ENCODE measurements at regions not wholly inside any gene's neighbourhood (a gene's known extent, or its start where the extent isn't known, plus 50 kb on each side); places are given as distances from the start of the nearest gene placed in this dataset.
A peak's percentile ranks its signal among the peaks of the same experiment; 100 is the strongest.
"Not testable (repeated sequence)": the region's sequence is repeated elsewhere in the genome, so short reads cannot be mapped to it uniquely, and the experiment has no call there.

DNA sequence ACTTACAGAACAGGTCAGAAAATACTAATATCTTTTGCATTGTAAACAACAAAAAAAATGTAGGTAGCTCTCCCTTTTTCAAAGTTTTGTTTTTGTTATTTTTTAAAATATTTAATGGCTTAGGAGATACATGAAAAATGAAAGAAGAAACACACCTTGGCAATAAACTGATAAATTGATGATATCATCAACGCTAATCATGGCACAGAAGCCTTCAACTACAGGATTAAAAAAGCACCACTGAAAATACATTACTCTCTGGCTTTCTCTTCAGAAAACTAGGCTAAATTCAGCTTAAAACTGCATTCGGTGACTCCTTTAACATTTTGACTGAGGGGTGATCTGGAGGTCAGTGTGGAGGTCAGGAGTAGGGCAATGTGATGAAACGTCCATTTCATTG, 1018.8 kb upstream of the FANCL start:
- DNase-seq: no peak

DNA sequence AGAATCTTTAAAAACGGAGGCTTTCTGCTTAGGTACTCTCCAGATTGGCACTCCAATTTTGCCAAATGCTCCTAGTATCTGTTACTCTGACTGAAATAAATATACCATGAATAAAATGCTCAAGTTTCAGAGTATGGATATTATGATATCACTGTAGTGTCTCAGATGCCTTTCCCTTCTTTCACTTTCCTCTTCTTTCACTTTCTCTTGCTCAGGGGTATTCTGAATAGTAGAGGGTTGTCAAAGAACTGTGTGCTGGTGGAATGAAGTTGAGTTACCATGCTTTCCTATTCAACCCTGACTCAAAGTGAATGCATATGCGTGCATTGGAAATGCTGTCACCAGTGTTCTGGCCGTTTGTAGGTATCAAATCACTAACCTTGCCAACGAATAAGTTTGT, 1015.2 kb upstream of the FANCL start:
- no peak for DNase-seq

DNA sequence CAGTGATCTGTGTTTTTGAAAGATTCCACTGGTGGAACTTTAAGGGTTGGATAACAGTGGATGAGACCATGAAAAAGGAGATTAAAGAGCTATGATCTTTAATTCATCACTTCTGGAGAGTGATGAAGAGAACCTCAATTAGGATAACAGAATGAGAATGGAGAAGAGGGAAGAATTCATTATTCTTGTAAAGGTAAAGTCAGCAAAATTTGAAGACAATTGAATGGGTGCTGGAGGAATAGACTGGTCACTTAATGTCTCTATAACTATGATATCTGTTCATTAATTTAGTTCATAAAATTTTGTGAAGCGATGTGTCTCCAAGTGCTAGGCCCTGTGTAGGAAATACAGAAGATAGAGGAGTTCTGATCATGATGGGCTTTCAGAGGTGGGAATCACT, 1013.2 kb upstream of the FANCL start:
- no peak for DNase-seq

DNA sequence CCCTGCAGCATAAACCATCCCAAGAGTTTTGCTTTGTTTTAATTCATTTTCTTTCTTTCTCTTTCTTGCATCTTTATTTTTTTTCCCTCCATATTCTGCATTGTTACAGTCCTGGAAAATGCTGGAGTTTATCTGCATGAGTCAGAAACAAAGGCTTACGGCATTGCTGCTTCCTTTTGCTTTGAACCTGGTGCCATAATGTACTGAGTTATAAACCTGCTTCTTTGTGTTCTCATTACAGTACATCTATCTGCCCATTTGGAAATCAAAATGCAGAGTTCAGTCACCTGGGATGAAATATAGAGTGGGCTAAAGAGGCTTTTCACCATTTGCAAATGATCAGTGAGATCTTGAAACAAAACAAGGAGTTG, 1009.2 kb upstream of the FANCL start:
- DNase-seq: peak in 1 of 3 donors; percentile 1

DNA sequence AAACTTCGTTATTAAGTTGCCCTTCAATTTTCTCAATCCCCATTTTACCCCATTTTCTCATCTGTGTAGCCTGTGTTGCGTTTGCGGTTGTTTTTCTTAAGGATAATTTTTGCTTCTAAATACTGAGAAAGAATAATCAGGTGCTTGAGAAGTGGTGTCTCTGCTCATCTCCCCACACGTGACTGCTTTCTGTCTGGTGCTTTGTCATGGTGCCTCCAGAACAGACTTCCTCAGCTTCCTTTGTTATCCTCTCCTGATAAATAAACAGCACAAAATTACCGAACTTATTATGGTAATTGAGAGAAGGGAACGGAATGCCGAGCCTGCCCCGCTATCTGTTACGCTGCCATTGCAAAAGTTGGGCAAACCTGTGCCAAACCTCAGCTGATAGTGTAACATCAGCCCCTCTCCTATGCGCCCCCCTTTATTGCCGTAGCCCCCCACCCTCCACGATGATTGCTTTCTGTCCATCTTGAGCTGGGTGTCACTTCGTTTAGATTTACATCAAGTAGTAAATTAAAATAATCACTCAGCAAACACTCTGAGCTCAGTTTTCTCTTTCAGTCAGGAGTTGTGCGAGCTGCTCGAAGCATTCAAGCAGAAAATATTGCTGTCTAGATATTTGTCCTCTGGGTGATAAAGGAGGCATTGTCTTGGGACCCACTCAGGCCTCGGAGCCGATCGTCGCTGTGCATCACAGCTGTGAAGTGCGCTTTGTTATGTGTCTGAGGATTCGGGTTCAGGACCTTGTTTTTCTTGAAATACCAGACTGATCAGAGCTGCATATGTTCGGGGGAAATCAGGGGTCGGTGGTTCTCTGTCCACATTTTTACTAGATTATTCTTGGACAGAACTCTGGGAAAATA, 1008.5 kb upstream of the FANCL start:
- no peak for DNase-seq

DNA sequence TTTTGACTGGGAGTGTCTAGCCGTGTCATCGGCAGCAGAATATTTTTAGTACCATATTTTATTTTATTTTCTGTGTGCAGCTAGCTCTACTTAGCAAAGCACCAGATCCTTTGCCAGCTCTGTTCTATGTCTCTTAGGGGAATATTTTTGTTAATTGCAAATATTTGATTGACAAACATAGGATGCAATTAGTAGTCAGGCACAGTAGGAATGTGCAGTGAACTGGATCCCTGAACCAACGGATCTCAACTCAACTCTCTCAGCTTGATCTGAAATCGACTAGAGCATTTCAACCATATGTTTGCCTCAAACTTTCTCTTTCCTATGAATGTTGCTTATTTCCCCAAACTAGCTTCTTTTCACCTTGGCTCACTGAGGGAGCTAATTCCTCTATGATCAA, 998.0 kb upstream of the FANCL start:
- DNase-seq: no peak

DNA sequence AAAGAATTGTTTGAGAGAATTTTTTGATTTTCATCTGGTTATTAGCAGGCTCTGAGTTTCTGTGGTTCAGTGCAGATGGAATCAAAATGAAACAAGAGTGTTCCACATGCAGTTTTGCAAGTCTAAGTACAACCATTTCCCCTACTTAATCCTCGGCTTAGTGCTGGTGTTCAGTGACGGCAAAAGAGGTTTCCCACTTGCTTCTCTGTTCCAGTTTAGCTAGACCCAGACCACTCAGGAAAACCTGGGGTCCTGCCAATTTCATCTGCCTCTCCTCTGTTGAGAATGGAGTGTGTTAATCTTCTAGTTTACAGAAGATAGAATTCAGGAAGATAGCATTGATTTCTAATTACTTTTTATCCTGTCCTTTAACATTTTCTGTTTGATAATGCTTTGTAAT, 996.2 kb upstream of the FANCL start:
- DNase-seq: no peak

DNA sequence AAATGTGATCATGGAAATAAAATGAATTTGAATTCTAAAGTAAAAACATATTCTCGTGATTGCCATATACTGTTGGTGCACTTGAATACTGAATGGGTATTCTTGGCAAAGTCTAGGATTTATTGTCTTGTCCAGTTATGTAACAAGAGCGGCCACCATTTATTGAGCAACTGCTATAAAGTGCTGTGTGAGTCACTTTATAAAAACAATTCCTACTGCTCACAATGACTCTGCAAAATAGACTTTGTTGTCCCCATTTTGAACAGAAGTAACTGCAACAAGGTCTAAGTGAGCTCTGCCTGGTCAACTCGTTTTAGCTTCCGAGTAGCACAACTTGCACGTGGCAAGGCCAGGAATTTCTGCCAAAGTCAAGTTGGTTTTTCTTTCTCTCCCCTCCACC, 995.6 kb upstream of the FANCL start:
- DNase-seq: no peak

DNA sequence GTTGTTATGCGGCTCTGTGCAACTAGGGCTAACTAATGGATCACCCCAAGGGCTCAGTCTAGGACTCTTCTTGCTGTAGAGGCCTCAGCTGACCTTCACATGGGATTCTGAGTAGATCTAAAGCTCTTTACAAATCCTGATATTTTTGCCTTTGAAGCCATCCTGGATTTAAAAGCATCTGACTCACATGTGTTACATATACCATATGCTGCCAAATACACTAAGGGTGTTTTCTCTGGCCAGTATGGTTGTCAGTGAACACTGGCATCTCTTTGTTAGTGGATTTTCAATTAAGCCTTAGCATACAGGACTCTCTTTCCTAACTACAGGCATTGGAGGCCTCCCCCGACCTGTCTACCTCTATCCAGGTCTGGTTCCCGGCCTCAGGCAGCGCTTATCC, 992.8 kb upstream of the FANCL start:
- no peak for DNase-seq

DNA sequence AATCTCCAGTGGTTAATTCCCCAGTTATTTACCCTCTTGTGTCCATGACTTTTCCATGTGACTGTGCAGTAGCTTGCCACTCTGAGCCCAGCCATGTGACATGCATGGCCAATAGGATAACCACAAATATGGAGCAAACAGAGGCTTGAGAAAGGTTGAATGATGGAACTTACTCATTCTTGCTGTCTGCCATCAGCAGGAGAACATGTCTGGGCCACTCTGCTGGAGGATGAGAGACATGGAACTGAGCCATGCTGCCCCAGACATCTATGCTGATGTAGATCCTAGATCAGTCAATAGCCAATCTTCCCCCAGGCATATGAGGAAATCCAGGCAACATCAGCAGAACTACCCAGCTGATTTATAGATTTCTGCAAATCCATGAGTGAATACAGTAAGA, 992.3 kb upstream of the FANCL start:
- no peak for DNase-seq

DNA sequence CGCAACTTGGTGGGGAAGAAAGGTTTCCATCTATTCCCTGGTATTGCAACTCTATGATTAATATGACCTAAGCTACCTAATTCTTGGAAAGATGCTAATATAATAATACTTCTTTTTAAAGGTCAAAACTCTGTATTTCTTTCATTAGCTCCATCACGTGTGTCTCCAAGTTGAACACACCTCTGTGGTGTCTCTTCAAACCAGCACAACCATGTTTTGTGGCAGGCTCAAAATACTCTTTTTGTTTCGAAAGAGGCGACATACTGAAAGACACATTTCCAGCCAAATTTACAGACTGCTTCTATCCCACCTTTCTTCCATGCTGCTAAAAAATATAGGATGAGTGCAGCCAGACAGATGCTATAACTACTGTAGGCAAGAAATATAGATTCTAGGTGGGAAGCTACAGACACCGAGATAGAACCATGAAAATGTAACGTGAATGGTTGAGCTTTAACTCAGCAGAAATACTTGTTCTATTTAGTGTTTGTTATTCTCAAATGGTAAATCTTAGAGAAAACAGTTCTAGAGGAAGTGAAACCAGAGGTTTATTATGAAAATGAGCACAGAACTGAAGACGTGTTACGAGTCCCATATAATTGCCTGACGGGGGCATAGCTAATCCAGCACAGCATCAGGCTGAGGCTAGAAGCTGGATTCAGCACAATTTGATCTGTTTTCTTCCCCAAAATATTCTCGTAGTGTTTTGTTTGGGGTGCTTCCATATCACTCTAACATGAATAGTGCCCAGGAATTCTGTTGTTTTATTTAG, 991.5 kb upstream of the FANCL start:
- no peak for DNase-seq

DNA sequence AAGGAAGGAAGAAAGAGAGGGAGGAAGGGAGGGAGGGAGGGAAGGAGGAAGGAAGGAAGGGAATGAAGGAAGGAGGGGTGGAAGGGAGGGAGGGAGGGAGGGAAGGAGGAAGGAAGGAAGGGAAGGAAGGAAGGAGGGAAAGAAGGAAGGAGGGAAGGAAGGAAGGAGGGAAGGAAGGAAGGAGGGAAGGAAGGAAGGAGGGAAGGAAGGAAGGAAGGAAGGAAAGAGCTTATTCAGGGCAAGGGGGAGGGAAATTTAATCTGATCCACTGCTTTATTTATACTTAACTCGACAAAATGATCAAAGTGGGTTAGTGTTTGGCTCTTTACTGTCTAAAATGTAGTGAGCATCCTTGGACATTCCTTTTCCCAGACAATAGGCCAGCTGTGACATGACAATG, 985.2 kb upstream of the FANCL start:
- DNase-seq: not testable (repeated sequence)

DNA sequence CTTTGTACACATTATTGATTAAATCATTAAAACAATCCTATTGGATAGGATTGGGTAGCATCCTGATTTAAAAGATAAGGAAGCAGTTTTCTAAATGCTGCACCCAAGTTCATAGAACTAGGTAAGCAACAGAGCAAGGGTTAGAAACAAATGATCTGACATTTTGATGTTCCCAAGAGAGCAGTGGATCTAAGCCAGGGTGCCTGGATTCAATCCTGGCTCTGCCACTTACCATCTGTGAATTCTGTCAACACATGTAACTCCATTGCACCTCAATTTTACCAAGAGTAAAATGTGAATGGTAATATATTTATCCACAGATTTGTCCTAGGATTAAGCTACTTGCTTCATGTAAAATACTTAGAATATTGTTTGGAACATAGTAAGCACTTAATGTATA, 982.6 kb upstream of the FANCL start:
- no peak for DNase-seq

DNA sequence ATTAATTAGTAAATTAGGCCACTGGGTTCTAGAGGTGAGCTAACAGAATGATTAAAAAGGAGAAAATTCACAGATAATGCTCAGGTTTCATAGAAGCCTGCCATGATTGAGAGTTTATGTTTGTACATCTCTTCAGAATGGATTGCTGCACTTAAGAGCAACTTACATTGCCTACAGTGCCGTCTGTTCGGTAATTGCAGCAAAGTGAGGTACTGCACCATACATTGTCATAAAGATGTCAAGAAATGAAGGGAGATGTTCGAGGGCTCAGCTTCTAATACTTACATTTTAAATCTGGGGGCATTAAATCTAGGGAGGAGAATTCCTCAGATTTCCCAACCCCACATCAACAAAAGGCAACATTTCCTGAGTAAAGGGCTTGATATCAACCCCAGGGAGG, 976.2 kb upstream of the FANCL start:
- no peak for DNase-seq

DNA sequence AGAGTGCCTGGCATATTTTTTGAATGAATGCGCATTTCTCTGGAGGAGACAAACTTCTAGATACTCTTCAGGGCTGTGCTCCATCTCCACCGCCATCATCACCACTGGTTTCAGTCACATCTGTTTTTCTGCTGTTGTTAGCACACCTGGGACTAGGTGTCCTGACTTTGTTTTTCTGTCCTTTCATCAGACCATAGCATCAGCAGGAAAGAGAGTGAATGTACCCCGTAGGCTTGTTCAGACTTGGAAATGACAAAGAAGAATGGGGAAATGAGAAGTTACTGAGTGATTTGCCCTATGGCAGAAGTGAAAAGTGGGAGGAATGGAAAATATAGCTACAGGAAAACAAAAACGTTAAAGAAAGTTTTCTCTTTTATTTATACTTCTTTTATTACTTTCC, 965.2 kb upstream of the FANCL start:
- DNase-seq: no peak

DNA sequence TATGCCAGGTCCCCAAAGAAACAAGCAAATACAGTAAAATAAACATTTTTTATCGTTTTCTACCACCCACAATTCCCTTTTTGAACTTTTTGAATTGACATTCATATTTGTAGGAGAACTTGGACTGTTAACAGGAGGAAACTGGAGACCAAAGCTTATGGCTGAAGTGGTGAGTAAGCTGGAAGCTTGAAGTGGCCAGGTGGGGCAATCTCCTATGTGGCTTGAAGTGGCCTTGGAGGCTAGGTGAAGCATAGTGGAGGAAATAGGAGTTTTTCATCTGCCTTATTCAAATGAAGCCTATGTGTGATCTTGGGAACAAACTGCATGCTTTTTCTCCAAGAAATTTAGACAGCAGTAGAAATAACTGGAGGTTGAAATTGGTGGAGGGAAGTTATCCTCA, 962.9 kb upstream of the FANCL start:
- DNase-seq: no peak

DNA sequence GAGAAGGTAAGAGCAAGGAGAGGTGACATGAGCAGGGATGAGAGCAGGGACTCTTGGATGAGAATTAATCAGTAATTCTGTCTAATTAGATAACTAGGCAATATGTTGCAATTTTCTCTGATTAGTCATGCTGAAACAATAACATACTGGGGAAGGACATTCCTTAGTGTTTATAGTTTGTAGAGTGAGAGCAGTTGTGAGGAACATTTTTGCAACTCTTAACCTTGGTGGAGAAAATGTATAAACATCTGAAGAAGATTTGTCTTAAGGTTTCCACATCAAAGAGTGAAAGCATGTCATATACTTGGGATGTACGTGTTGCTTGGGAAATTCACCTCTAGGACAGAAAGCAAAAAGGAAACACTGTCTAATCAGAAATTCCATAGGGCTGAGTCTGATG, 955.4 kb upstream of the FANCL start:
- DNase-seq: no peak

DNA sequence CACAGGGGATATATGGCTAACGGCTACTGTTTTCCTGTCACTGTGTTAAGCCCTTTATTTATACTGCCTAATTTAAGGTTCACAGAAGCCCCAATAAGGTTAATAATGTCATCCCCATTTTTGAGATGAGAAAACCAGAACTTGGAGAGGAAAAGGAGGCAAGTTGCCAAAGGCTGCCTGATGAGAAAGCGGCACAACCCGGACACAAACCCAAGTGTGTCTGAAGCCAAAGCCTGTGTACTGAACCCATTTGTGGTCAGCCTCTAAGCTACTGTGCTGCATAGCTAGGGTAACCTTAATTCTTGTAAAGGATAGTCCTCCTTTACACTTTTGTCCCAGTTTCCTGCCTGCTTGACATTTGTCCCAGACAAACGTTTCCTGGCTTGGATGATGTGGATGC, 954.7 kb upstream of the FANCL start:
- no peak for DNase-seq

DNA sequence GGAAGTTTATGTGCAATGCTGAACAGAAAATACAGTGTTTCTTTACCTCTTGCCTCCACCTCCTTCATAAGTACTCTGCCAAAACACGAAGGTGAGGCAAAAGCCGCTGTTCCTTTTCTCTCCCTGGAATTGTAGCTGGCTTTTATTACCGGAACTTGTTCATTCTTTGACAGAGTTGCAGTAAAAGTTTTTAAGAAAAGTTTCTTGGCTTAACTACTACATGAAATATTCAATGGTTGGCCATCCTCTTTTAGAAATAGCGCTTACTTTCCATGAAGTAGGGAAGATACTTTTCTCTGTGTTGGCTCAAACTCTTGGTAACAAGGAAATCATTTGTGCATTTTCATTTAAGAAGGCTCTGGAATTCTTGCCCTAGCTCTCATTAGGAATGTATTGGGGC, 950.7 kb upstream of the FANCL start:
- DNase-seq: peak in 2 of 3 donors; percentile 36 to 60

DNA sequence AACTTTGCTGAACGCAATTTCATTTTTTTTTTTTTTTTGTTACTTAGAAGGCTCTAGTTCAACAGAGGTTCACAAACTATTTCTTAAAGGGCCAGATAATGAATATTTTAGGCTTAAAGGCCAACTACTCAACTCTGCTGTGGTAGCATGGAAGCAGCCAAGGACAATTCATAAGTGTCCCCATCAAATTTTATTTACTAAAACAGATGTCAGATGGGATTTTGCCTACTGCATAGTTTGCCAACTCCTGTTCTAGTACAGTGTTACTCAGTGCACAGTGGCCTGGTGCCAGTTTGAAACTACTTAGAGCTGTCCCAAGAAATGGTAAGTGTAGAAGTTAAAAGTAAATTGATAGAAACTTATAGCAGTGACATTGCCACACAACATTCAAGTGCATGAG, 949.4 kb upstream of the FANCL start:
- DNase-seq: no peak

DNA sequence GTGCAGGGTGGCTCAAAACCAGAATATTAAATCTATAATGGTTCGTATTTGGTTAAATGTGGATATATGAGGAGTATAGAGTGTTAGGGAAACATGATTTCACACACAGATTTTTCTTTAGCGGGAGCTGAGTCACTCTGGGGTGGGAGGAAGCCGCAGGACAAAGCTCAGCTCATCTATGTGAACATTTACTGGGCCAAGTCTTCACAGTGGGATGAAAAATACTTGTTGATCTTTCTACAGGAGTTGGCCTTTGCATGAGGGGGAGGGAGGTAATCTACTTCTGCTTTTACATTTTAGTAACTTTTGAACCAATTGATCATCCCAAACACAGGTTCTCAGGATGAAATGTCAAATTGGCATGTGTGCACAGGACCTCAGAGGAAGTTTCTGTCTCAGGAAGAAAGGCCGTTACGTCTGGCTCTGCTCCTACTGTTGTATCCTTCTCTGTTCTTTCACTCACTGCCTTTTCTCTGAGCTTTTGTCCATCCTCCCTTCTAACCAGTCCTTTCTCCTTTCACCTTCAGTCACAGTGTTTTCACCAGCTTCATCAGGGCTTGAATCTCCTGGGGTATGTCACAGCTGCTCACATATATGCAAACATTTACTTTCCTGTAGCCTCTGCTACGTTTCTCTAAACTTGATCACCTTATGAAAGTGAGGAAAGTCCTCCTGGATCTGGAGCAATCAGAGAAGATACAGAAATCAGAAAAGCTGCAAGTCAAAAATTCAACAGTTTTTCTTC, 943.3 kb upstream of the FANCL start:
- peak; percentile 14 to 64 (median 34) for DNase-seq

DNA sequence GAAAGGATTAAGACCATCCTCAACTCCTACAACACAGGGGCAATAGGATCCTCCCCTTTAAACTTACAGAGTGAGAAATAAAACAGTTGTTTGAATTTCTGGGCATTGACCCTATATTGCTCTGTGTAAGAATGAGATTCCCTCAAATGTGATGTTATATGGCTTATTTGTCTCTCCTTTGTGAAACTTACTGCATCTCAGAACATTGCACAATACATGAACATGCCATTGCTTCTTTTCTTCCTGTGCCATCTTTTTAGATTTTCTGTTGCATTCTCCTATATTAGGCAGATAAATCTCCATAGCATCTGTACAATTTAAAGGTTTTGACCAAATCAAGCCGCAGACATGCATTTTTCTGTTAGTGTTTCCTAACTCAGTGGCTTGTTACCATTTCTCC, 941.9 kb upstream of the FANCL start:
- no peak for DNase-seq

DNA sequence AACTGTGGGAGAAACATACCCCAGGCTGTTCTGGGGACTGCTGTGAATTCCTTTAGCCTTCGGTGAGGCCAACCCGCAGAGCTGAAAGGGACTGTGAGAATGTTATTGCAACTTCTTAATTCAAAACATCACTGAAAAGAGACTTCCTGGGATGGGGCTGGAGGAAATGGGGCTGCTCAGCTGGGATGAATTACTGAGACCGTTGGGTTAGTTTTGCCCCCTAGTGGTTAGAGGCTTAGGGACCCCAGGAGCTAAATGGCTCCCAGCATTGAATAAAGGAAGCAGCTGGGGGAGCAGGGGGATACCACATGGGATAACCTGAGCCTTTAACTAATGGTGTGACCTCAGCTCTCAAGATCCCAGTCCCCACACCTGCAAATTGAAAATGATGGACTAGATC, 941.1 kb upstream of the FANCL start:
- DNase-seq: peak in 2 of 3 donors; percentile 32 to 33

Measured in muscle of back (tissue), 3 donors.